ENCODE measurements at regions not wholly inside any gene's neighbourhood (a gene's known extent, or its start where the extent isn't known, plus 50 kb on each side); places are given as distances from the start of the nearest gene placed in this dataset.

DNA sequence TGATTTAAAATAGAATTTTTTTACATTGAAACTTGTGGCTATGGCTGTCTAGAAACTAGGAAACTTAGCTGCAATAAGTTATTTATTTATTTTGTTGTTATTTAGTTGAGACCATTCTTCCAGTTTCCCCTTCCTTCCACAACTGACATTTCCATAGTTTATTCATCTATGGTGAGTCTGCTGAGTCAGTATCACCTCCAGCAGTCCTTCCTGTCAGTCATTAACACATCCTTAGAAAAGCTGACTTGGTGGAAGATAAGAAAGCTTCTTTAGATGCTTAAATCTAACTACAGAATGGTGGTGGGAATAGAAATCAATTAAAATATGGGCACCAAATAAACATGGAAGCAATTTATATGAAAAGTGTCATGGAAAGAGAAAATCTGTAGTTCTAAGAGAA is 714.0 kb downstream of the RWDD3 start:
- no peak for TF ChIP-seq CTCF (conservative IDR thresholded peaks at IDR 0.05)
- TF ChIP-seq EZH2 (IDR thresholded peaks at IDR 0.05; ENCODE audit: low read depth): no peak

All from PC-9 (cell line).